Epithelial cell of proximal tubule (primary cell): ENCODE measurements at regions not wholly inside any gene's neighbourhood (a gene's known extent, or its start where the extent isn't known, plus 50 kb on each side); places are given as distances from the start of the nearest gene placed in this dataset.

ENCODE experiments used
- DNase-seq: peaks from one replicate; pipeline ENCODE4 v3.0.0-alpha.2; 2011; ENCODE audit warnings: low read depth
- H3K4me3 ChIP-seq: 2 replicates; pipeline ENCODE4 v1.5.1; 2011; ENCODE audit warnings: low read depth, mild to moderate bottlenecking, low read length
- CTCF ChIP-seq: conservative IDR thresholded peaks from 2 replicates; pipeline ENCODE4 v1.5.1; 2012; ENCODE audit warnings: low read depth, mild to moderate bottlenecking, low read length

- no peak for DNase-seq
- TF ChIP-seq CTCF, result no peak
- H3K4me3 ChIP-seq, result no peak overlapping the region
Measured at GRCh38 chrX:122168241-122168640, 1015.8 kb upstream of the GRIA3 start.

GRCh38 chrX:122184791-122185190 is 999.3 kb upstream of the GRIA3 start:
- no peak overlapping the region for H3K4me3 ChIP-seq
- no peak for DNase-seq
- no peak for TF ChIP-seq CTCF

GRCh38 chrX:122187069-122187713 is 996.9 kb upstream of the GRIA3 start:
- no peak for TF ChIP-seq CTCF
- H3K4me3 ChIP-seq, result no peak overlapping the region
- no peak for DNase-seq

GRCh38 chrX:122188751-122189150 is 995.3 kb upstream of the GRIA3 start:
- no peak overlapping the region for H3K4me3 ChIP-seq
- no peak for TF ChIP-seq CTCF
- no peak for DNase-seq

GRCh38 chrX:122196343-122196742 is 987.7 kb upstream of the GRIA3 start:
- no peak overlapping the region for H3K4me3 ChIP-seq
- TF ChIP-seq CTCF, result no peak
- no peak for DNase-seq

- no peak overlapping the region for H3K4me3 ChIP-seq
- no peak for DNase-seq
- no peak for TF ChIP-seq CTCF
Measured at GRCh38 chrX:122203399-122203798, 980.7 kb upstream of the GRIA3 start.

- H3K4me3 ChIP-seq, result no peak overlapping the region
- DNase-seq, result no peak
- no peak for TF ChIP-seq CTCF
Measured at GRCh38 chrX:122218666-122219065, 965.4 kb upstream of the GRIA3 start.
